GM23338 (cell line): ENCODE measurements at regions not wholly inside any gene's neighbourhood (a gene's known extent, or its start where the extent isn't known, plus 50 kb on each side); places are given as distances from the start of the nearest gene placed in this dataset.
A peak's percentile ranks its signal among the peaks of the same experiment; 100 is the strongest.

Experiments used
- ATAC-seq: fragments of 200-7000 bp; cut with Tn5 transposase; 3 replicates; pipeline ENCODE4 v1.9.1; 2020
- DNase-seq: peaks from one replicate; pipeline ENCODE4 v3.0.0-alpha.2; 2015; ENCODE audit warnings: low spot score
- H2AFZ ChIP-seq: fragments of 200-600 bp; sonication (generic); 2 replicates; pipeline ENCODE4 v1.8.0; 2016; ENCODE audit warnings: antibody characterized with exemption, mild to moderate bottlenecking, moderate library complexity
- H3F3A ChIP-seq: fragments of 200-600 bp; sonication (generic); replicated peaks from 2 replicates; pipeline ENCODE4 v1.8.0; 2017; ENCODE audit warnings: antibody characterized with exemption, mixed run types, low read depth
- H3K27ac ChIP-seq: fragments of 200-600 bp; sonication (generic); 2 replicates; pipeline ENCODE4 v1.6.1; 2016; ENCODE audit warnings: low read depth
- H3K27me3 ChIP-seq: fragments of 200-600 bp; sonication (generic); 2 replicates; pipeline ENCODE4 v1.8.0; 2016; ENCODE audit warnings: mild to moderate bottlenecking, mixed run types, moderate library complexity; ENCODE audit not compliant: insufficient read depth
- H3K36me3 ChIP-seq: fragments of 200-600 bp; sonication (generic); 2 replicates; pipeline ENCODE4 v1.8.0; 2016; ENCODE audit warnings: mild to moderate bottlenecking; ENCODE audit not compliant: insufficient read depth
- H3K4me1 ChIP-seq: fragments of 200-600 bp; sonication (generic); 2 replicates; pipeline ENCODE4 v1.8.0; 2016; ENCODE audit warnings: mild to moderate bottlenecking, moderate library complexity; ENCODE audit not compliant: insufficient read depth
- H3K4me2 ChIP-seq: fragments of 200-600 bp; sonication (generic); 2 replicates; pipeline ENCODE4 v1.7.1; 2017; ENCODE audit warnings: mixed run types
- H3K4me3 ChIP-seq: fragments of 200-600 bp; sonication (generic); 2 replicates; pipeline ENCODE4 v1.6.1; 2016; ENCODE audit warnings: mixed run types
- H3K79me2 ChIP-seq: fragments of 200-600 bp; sonication (generic); replicated peaks from 2 replicates; pipeline ENCODE4 v1.8.0; 2017; ENCODE audit warnings: mild to moderate bottlenecking; ENCODE audit not compliant: insufficient read depth
- H3K9me2 ChIP-seq: fragments of 200-600 bp; sonication (generic); 2 replicates; pipeline ENCODE4 v1.8.0; 2017; ENCODE audit not compliant: insufficient read depth
- H4K20me1 ChIP-seq: fragments of 200-600 bp; sonication (generic); replicated peaks from 2 replicates; pipeline ENCODE4 v1.8.0; 2017; ENCODE audit warnings: mild to moderate bottlenecking; ENCODE audit not compliant: insufficient read depth
- H3K27ac Mint-ChIP-seq: 2 replicates; pipeline ENCODE4 v1.8.0; 2020; ENCODE audit warnings: inconsistent platforms, mild to moderate bottlenecking, moderate library complexity, mixed read lengths
- H3K27me3 Mint-ChIP-seq: 3 replicates; pipeline ENCODE4 v1.8.0; 2022; ENCODE audit warnings: low read depth, mild to moderate bottlenecking, moderate library complexity, mixed read lengths, inconsistent platforms; ENCODE audit not compliant: insufficient read depth, poor library complexity
- H3K36me3 Mint-ChIP-seq: 3 replicates; pipeline ENCODE4 v1.8.0; 2021; ENCODE audit warnings: low read depth, mild to moderate bottlenecking, inconsistent platforms, moderate library complexity, mixed read lengths
- H3K4me1 Mint-ChIP-seq: 3 replicates; pipeline ENCODE4 v1.8.0; 2020; ENCODE audit warnings: mild to moderate bottlenecking, inconsistent platforms, mixed read lengths
- H3K4me3 Mint-ChIP-seq: 3 replicates; pipeline ENCODE4 v1.8.0; 2021; ENCODE audit warnings: moderate library complexity, mild to moderate bottlenecking, inconsistent platforms, mixed read lengths
- H3K9me3 Mint-ChIP-seq: 3 replicates; pipeline ENCODE4 v1.8.0; 2020; ENCODE audit warnings: moderate library complexity, mild to moderate bottlenecking, inconsistent platforms, mixed read lengths
- CTCF ChIP-seq, 2 experiments: fragments of 200-600 bp in 1 of 2; sonication (generic) in 1 of 2; conservative IDR thresholded peaks; 2 replicates each; pipeline versions ENCODE4 v1.5.1 to v1.6.1; 2016 to 2017; ENCODE audit warnings: antibody characterized with exemption in 2 of 2, low read depth in 2 of 2, mild to moderate bottlenecking in 2 of 2, moderate library complexity in 1 of 2
- EZH2 ChIP-seq: fragments of 200-600 bp; sonication (generic); IDR thresholded peaks from one replicate; pipeline ENCODE4 v1.8.0; 2017; ENCODE audit warnings: antibody characterized with exemption, mild to moderate bottlenecking, low read depth; ENCODE audit not compliant: unreplicated experiment
- ZNF331 ChIP-seq: fragments of 250-450 bp; sonication (Bioruptor Pico); IDR thresholded peaks from 2 replicates; pipeline ENCODE4 v1.5.0; 2020; ENCODE audit warnings: low read depth, mild to moderate bottlenecking, moderate library complexity
- ZNF462 ChIP-seq: fragments of 250-450 bp; sonication (Bioruptor Pico); IDR thresholded peaks from 2 replicates; pipeline ENCODE4 v1.5.0; 2020; ENCODE audit warnings: mild to moderate bottlenecking, moderate library complexity

GRCh38 chr6:141077355-141078333, 1055.1 kb upstream of the GJE1 start:
- H2AFZ ChIP-seq, result peak overlapping the region; percentile 70; the same call in 1 of the 2 replicates
- no peaks in the 10 kb centered on the region for H4K20me1 ChIP-seq
- no peaks in the 10 kb centered on the region for H3K27me3 ChIP-seq
- no peak overlapping the region for H3K27ac ChIP-seq
- H3K79me2 ChIP-seq, result no peaks in the 10 kb centered on the region
- no peak overlapping the region for H3K4me3 ChIP-seq
- H3K36me3 ChIP-seq, result peaks cover 6% of the 10 kb centered on the region; the same call in 1 of the 2 replicates
- DNase-seq (peak; percentile 86), ATAC-seq (peak; percentile 96)
- no peak overlapping the region for H3K27ac Mint-ChIP-seq
- peaks cover 22% of the 10 kb centered on the region for H3K36me3 Mint-ChIP-seq
- peaks cover 5% of the 10 kb centered on the region for H3K27me3 Mint-ChIP-seq
- no peaks in the 10 kb centered on the region for H3F3A ChIP-seq
- H3K9me3 Mint-ChIP-seq, result peaks cover 24% of the 10 kb centered on the region
- peaks cover 21% of the 10 kb centered on the region for H3K9me2 ChIP-seq
- H3K4me2 ChIP-seq, result no peak overlapping the region
- peaks cover 2% of the 10 kb centered on the region; the same call in 2 of the 3 replicates for H3K4me1 Mint-ChIP-seq
- TF ChIP-seq EZH2 (no peak), ZNF462 (CRISPR knock-in tag) (peak; percentile 39; the same call in 1 of the 2 replicates), ZNF331 (CRISPR knock-in tag) (no peak), CTCF (conservative IDR thresholded peaks at IDR 0.05; ENCODE audit: low read depth in 2 of 2) (peak; percentile 58 to 68)
- H3K4me3 Mint-ChIP-seq, result no peak overlapping the region
- no peaks in the 10 kb centered on the region for H3K4me1 ChIP-seq
